Activated T-helper 1 cell treated with Interleukin-2 at 50 U/mL for 16 hours (primary cell): ENCODE measurements at regions not wholly inside any gene's neighbourhood (a gene's known extent, or its start where the extent isn't known, plus 50 kb on each side); places are given as distances from the start of the nearest gene placed in this dataset.
"Not testable (repeated sequence)": the region's sequence is repeated elsewhere in the genome, so short reads cannot be mapped to it uniquely, and the experiment has no call there.

Experiments used
- DNase-seq: peaks from one replicate; pipeline ENCODE4 v3.0.0-alpha.2; 2020; ENCODE audit warnings: low read depth

- DNase-seq = no peak
These were observed 187.3 kb downstream of the CAND1 start for GRCh38 chr12:67456431-67456901.

GRCh38 chr12:67457136-67457535 lies 188.0 kb downstream of the CAND1 start:
- DNase-seq = no peak

GRCh38 chr12:67457778-67458665 lies 188.9 kb downstream of the CAND1 start:
- no peak for DNase-seq

- no peak for DNase-seq
These were observed 189.4 kb upstream of the DYRK2 start for GRCh38 chr12:67459173-67459572.

GRCh38 chr12:67459578-67459977 lies 189.0 kb upstream of the DYRK2 start:
- no peak for DNase-seq

- DNase-seq = no peak
These were observed 188.2 kb upstream of the DYRK2 start for GRCh38 chr12:67460388-67460787.

- DNase-seq = no peak
These were observed 179.8 kb upstream of the DYRK2 start for GRCh38 chr12:67468549-67469245.

GRCh38 chr12:67469666-67470065 lies 178.9 kb upstream of the DYRK2 start:
- no peak for DNase-seq

GRCh38 chr12:67471810-67472209 lies 176.7 kb upstream of the DYRK2 start:
- no peak for DNase-seq

- no peak for DNase-seq
These were observed 176.0 kb upstream of the DYRK2 start for GRCh38 chr12:67472539-67472938.

- DNase-seq = no peak
These were observed 173.5 kb upstream of the DYRK2 start for GRCh38 chr12:67474934-67475620.

GRCh38 chr12:67475725-67476124 lies 172.8 kb upstream of the DYRK2 start:
- DNase-seq = no peak

GRCh38 chr12:67477681-67478265 lies 170.8 kb upstream of the DYRK2 start:
- DNase-seq = no peak

- peak; percentile 70 for DNase-seq
These were observed 165.5 kb upstream of the DYRK2 start for GRCh38 chr12:67482751-67483661.

- DNase-seq = no peak
These were observed 164.5 kb upstream of the DYRK2 start for GRCh38 chr12:67483871-67484554.

GRCh38 chr12:67484791-67485480 lies 163.6 kb upstream of the DYRK2 start:
- no peak for DNase-seq

GRCh38 chr12:67486671-67487070 lies 161.9 kb upstream of the DYRK2 start:
- no peak for DNase-seq

GRCh38 chr12:67488349-67488748 lies 160.2 kb upstream of the DYRK2 start:
- DNase-seq = not testable (repeated sequence)

- DNase-seq = no peak
These were observed 159.5 kb upstream of the DYRK2 start for GRCh38 chr12:67489007-67489406.

- DNase-seq = no peak
These were observed 152.0 kb upstream of the DYRK2 start for GRCh38 chr12:67496581-67496980.
